GM19043 (cell line): ENCODE measurements at regions not wholly inside any gene's neighbourhood (a gene's known extent, or its start where the extent isn't known, plus 50 kb on each side); places are given as distances from the start of the nearest gene placed in this dataset.

Source experiments
- ATAC-seq: cut with Tn5 transposase; IDR thresholded peaks from one replicate; pipeline ENCODE4 v1.9.1; 2021; ENCODE audit warnings: low read depth; ENCODE audit not compliant: unreplicated experiment

- no peak for ATAC-seq
These were observed 54.6 kb upstream of the TRIM24 start for GRCh38 chr7:138405496-138405895.

GRCh38 chr7:138407792-138408191 is 52.3 kb upstream of the TRIM24 start:
- ATAC-seq, result no peak
